ENCODE measurements at regions not wholly inside any gene's neighbourhood (a gene's known extent, or its start where the extent isn't known, plus 50 kb on each side); places are given as distances from the start of the nearest gene placed in this dataset.
"Not testable (repeated sequence)": the region's sequence is repeated elsewhere in the genome, so short reads cannot be mapped to it uniquely, and the experiment has no call there.

GRCh38 chr17:77634710-77635109, 323.8 kb upstream of the TNRC6C start:
- peak; percentile 48 for DNase-seq

GRCh38 chr17:77635176-77635575, 323.3 kb upstream of the TNRC6C start:
- DNase-seq, result no peak

GRCh38 chr17:77635785-77636184, 322.7 kb upstream of the TNRC6C start:
- not testable (repeated sequence) for DNase-seq

GRCh38 chr17:77636835-77637817, 321.4 kb upstream of the TNRC6C start:
- no peak for DNase-seq

GRCh38 chr17:77637818-77638575, 320.5 kb upstream of the TNRC6C start:
- no peak for DNase-seq

- no peak for DNase-seq
These were observed 318.3 kb upstream of the TNRC6C start for GRCh38 chr17:77640252-77640651.

GRCh38 chr17:77640916-77641605, 317.4 kb upstream of the TNRC6C start:
- no peak for DNase-seq

GRCh38 chr17:77641718-77642117, 316.8 kb upstream of the TNRC6C start:
- no peak for DNase-seq

GRCh38 chr17:77644181-77645071, 314.1 kb upstream of the TNRC6C start:
- DNase-seq, result no peak

GRCh38 chr17:77645072-77646045, 313.1 kb upstream of the TNRC6C start:
- no peak for DNase-seq

GRCh38 chr17:77646046-77646430, 312.5 kb upstream of the TNRC6C start:
- DNase-seq, result no peak

- no peak for DNase-seq
These were observed 311.0 kb upstream of the TNRC6C start for GRCh38 chr17:77647531-77647930.

GRCh38 chr17:77649717-77650211, 308.7 kb upstream of the TNRC6C start:
- no peak for DNase-seq

GRCh38 chr17:77651988-77652387, 306.5 kb upstream of the TNRC6C start:
- no peak for DNase-seq

- DNase-seq, result no peak
These were observed 304.2 kb upstream of the TNRC6C start for GRCh38 chr17:77654296-77654695.

- DNase-seq, result no peak
These were observed 303.7 kb upstream of the TNRC6C start for GRCh38 chr17:77654850-77655249.

GRCh38 chr17:77656054-77656453, 302.4 kb upstream of the TNRC6C start:
- no peak for DNase-seq

GRCh38 chr17:77657839-77658238, 300.7 kb upstream of the TNRC6C start:
- DNase-seq, result no peak

GRCh38 chr17:77660524-77660923, 298.0 kb upstream of the TNRC6C start:
- DNase-seq, result no peak

GRCh38 chr17:77662833-77663232, 295.7 kb upstream of the TNRC6C start:
- no peak for DNase-seq
